ENCODE measurements at regions not wholly inside any gene's neighbourhood (a gene's known extent, or its start where the extent isn't known, plus 50 kb on each side); places are given as distances from the start of the nearest gene placed in this dataset.
A peak's percentile ranks its signal among the peaks of the same experiment; 100 is the strongest.

DNA sequence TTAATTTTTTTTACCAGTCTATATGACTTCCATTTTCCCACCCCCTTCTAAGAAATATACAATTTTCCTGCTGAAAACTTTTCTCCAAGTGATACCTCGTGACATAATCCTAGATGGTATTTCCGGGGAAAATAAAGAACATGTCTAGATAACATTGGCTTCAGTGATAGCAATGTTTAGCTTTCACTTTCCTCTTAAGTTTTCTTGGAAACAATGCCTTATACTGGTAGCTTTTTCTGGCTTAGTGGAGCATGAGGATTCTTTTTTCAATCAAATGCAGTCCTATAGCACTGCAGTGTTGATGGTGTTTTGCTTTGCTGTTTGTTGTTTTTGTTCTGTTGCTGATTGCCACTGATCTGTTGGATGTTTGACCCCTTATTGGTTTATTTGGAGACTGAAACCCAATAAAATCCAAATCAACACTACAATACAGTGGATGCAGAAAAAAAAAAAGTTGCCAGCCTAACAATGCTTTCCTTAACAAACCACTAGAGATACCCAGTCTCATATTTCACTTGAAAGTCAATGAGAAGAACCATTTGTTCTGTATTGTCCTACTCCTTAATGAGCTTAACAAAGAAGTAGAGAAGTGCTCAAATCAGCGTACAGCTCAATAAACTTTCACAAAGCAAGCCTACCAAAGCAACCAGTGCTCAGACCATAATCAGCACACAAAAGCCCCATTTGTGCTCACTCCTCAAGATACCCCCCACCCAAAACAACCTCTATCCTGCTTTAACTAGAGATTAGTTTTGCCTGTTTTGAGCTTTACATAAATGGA lies 74.2 kb upstream of the GRAMD2B start:
- no peak for DNase-seq (ENCODE audit: low spot score in 2 of 2)
- Histone ChIP-seq H3K27ac (no peak overlapping the region), H3K4me3 (no peak overlapping the region), H3K9me3 (no peaks in the 10 kb centered on the region), H3K4me1 (peaks cover 7% of the 10 kb centered on the region), H3K27me3 (no peaks in the 10 kb centered on the region), H3K36me3 (no peaks in the 10 kb centered on the region)
- WGBS = 69% methylated on average over 3 of the region's 3 CpGs
- TF ChIP-seq EP300 (IDR thresholded peaks at IDR 0.05) = no peak
- no peak for TF ChIP-seq POLR2AphosphoS5 (IDR thresholded peaks at IDR 0.05)
- TF ChIP-seq POLR2A (IDR thresholded peaks at IDR 0.05) = no peak
- TF ChIP-seq, protein P1, sequence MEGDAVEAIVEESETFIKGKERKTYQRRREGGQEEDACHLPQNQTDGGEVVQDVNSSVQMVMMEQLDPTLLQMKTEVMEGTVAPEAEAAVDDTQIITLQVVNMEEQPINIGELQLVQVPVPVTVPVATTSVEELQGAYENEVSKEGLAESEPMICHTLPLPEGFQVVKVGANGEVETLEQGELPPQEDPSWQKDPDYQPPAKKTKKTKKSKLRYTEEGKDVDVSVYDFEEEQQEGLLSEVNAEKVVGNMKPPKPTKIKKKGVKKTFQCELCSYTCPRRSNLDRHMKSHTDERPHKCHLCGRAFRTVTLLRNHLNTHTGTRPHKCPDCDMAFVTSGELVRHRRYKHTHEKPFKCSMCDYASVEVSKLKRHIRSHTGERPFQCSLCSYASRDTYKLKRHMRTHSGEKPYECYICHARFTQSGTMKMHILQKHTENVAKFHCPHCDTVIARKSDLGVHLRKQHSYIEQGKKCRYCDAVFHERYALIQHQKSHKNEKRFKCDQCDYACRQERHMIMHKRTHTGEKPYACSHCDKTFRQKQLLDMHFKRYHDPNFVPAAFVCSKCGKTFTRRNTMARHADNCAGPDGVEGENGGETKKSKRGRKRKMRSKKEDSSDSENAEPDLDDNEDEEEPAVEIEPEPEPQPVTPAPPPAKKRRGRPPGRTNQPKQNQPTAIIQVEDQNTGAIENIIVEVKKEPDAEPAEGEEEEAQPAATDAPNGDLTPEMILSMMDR (IDR thresholded peaks at IDR 0.05) = no peak

DNA sequence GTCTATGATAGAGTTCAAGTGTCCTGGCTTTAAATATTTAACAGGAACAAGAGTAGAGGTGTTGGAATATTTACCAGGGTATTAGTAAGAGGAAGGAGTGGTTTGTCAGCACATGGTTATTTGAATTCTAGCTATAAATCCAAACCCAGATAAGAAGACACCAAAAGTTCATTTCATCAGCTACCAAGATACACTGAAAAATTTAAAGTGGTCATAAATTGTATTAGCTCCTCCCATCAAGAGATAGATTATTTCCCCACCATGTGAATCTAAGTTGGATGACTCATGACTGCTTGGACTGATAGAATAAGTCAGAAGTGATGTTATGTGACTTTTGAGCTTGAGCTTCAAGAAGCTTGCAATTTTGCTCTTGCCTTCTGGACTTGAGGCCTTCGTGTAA lies 72.1 kb upstream of the GRAMD2B start:
- WGBS = 71% methylated on average over 1 of the region's 1 CpG
- H3K27me3 ChIP-seq = no peaks in the 10 kb centered on the region
- H3K4me1 ChIP-seq = peaks cover 13% of the 10 kb centered on the region
- no peak for DNase-seq (ENCODE audit: low spot score in 2 of 2)
- H3K36me3 ChIP-seq = no peaks in the 10 kb centered on the region
- H3K9me3 ChIP-seq = no peaks in the 10 kb centered on the region
- TF ChIP-seq POLR2AphosphoS5 (IDR thresholded peaks at IDR 0.05) (no peak), POLR2A (IDR thresholded peaks at IDR 0.05) (no peak), EP300 (IDR thresholded peaks at IDR 0.05) (no peak)
- TF ChIP-seq, protein P1 (IDR thresholded peaks at IDR 0.05) = no peak
- H3K4me3 ChIP-seq = no peak overlapping the region
- H3K27ac ChIP-seq = no peak overlapping the region

DNA sequence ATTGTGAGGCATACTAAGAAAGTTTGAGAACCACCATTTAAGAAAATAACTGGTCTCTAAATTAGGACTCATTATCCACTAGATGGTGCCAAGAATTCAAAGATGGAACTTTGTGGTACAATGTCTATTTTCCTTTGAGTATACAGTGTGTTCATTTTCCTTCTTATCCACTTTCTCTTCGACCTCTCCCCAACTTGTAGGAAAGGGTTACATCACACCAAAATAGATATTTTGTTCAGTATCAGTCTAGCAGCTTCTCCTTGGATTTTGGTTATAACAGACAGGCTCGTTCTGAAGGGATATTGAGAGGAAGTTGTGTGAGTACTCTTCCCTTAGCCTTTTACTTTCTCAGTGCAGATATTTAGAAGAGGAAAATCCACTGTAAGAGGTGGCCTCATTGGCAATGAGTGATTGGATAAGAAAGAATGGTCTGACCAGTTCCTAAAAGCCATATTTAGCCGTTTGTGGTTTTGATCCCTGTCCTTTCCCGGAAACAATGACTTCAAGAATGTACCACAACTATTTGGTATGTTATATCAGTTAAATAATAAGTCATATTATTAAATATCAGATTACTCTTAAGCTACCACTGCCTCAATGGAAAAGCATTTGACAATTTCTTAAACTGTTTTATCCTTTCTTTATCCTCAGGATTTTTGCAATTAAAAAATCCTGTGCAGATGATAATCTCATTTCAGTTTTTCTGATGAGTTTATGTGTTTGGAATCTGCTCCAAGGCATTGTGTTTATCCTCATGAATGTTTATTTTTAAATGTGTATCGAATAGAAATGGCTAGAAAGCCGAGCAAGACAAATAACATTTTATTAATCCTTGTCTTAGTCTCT lies 69.0 kb upstream of the GRAMD2B start:
- no peaks in the 10 kb centered on the region for H3K27me3 ChIP-seq
- H3K4me1 ChIP-seq = peaks cover 13% of the 10 kb centered on the region
- 20% methylated on average over 6 of the region's 6 CpGs for WGBS
- TF ChIP-seq, protein P1 (IDR thresholded peaks at IDR 0.05) = peak; percentile 29 to 30
- no peak for TF ChIP-seq POLR2A (IDR thresholded peaks at IDR 0.05)
- H3K9me3 ChIP-seq = no peaks in the 10 kb centered on the region
- no peaks in the 10 kb centered on the region for H3K36me3 ChIP-seq
- H3K4me3 ChIP-seq = no peak overlapping the region
- no peak for DNase-seq (ENCODE audit: low spot score in 2 of 2)
- H3K27ac ChIP-seq = peak overlapping the region; percentile 68

DNA sequence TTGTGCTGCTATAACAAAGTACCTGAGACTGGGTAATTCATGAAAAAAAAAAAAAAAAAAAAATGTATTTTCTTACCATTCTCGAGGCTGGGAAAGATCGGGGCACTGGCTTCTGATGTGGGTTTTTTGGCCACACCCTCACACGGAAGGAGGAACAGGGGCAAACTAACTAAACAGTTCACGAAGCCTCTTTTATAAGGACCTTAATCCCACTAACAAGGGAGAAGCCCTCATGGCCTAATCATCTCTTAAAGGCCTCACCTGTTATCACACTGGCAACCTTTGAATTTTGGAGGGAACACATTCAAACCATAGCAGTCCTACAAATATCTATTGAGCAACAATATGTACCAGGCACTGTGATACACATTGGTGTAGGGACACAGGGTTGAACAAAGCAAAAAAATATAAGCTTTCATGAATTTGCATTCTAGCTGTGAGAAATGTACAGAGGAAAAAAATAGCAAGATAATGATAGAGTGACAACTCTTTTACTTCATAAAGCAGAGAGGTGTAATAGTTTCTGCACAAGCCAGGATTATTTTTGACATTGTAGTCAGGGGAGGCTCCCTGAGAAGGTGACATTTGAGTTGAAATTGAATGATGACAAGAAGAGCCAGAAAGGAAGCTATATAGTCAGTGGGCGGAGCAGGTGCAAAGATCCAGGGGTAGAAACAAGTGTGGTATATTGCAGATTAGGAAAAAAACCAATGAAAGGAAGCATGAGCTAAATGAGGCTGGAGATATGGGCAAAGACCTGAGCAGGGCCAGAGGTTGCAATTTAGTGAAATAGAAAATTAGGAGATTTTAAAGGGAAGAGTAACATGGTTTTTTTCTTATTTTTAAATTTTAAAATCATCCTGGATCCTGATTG lies 68.1 kb upstream of the GRAMD2B start:
- 79% methylated on average over 5 of the region's 5 CpGs for WGBS
- TF ChIP-seq EP300 (IDR thresholded peaks at IDR 0.05) (no peak), POLR2AphosphoS5 (IDR thresholded peaks at IDR 0.05) (no peak), POLR2A (IDR thresholded peaks at IDR 0.05) (no peak)
- TF ChIP-seq, protein P1 (IDR thresholded peaks at IDR 0.05) = no peak
- H3K36me3 ChIP-seq = no peaks in the 10 kb centered on the region
- no peak for DNase-seq (ENCODE audit: low spot score in 2 of 2)
- no peaks in the 10 kb centered on the region for H3K27me3 ChIP-seq
- H3K9me3 ChIP-seq = no peaks in the 10 kb centered on the region
- H3K4me3 ChIP-seq = no peak overlapping the region
- peaks cover 13% of the 10 kb centered on the region for H3K4me1 ChIP-seq
- H3K27ac ChIP-seq = no peak overlapping the region

Data from suprapubic skin (tissue), 4 donors.